RWPE1 (cell line): ENCODE measurements at regions not wholly inside any gene's neighbourhood (a gene's known extent, or its start where the extent isn't known, plus 50 kb on each side); places are given as distances from the start of the nearest gene placed in this dataset.
"Not testable (repeated sequence)": the region's sequence is repeated elsewhere in the genome, so short reads cannot be mapped to it uniquely, and the experiment has no call there.

ENCODE experiments used
- CTCF ChIA-PET: fragments of 350-600 bp; sonication (Branson Sonifier 250); formaldehyde crosslinking; extraction: SDS; loops from one replicate; lab custom pipeline; 2021; lab: Yijun Ruan, JAX
- POLR2A ChIA-PET: fragments of 400-600 bp; formaldehyde crosslinking; extraction: SDS; loops from one replicate; lab custom pipeline; 2020; ENCODE audit warnings: antibody characterized with exemption; ENCODE audit not compliant: low non-redundant PET; lab: Yijun Ruan, JAX
- DNase-seq: peaks from one replicate; pipeline ENCODE4 v3.0.0; 2012; ENCODE audit warnings: low spot score
- H3K27ac ChIP-seq: fragments of 450-650 bp; 2 replicates; pipeline ENCODE4 v1.5.1; 2017
- TF ChIP-seq, protein P1 (sequence below): fragments of 450-650 bp; conservative IDR thresholded peaks from 2 replicates; pipeline ENCODE4 v1.5.1; 2017; ENCODE audit warnings: low read depth, mild to moderate bottlenecking

- ChIA-PET CTCF (no interaction called here), POLR2A (interaction anchor here (0.7 kb wide), 1 partner anchor 19 kb away, joined by 4 read pairs; no protein-coding TSS in a partner anchor)
- no peak overlapping the region for H3K27ac ChIP-seq
- TF ChIP-seq, protein P1, sequence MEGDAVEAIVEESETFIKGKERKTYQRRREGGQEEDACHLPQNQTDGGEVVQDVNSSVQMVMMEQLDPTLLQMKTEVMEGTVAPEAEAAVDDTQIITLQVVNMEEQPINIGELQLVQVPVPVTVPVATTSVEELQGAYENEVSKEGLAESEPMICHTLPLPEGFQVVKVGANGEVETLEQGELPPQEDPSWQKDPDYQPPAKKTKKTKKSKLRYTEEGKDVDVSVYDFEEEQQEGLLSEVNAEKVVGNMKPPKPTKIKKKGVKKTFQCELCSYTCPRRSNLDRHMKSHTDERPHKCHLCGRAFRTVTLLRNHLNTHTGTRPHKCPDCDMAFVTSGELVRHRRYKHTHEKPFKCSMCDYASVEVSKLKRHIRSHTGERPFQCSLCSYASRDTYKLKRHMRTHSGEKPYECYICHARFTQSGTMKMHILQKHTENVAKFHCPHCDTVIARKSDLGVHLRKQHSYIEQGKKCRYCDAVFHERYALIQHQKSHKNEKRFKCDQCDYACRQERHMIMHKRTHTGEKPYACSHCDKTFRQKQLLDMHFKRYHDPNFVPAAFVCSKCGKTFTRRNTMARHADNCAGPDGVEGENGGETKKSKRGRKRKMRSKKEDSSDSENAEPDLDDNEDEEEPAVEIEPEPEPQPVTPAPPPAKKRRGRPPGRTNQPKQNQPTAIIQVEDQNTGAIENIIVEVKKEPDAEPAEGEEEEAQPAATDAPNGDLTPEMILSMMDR = no peak
- DNase-seq = no peak
Observed at GRCh38 chrX:44693255-44693654, 150.6 kb upstream of the DUSP21 start.

- POLR2A ChIA-PET = no interaction called here
- no peak for DNase-seq
- CTCF ChIA-PET = no interaction called here
- H3K27ac ChIP-seq = no peak overlapping the region
- TF ChIP-seq, protein P1 = no peak
Observed at GRCh38 chrX:44690129-44690528, 147.5 kb upstream of the FUNDC1 start.

DNA sequence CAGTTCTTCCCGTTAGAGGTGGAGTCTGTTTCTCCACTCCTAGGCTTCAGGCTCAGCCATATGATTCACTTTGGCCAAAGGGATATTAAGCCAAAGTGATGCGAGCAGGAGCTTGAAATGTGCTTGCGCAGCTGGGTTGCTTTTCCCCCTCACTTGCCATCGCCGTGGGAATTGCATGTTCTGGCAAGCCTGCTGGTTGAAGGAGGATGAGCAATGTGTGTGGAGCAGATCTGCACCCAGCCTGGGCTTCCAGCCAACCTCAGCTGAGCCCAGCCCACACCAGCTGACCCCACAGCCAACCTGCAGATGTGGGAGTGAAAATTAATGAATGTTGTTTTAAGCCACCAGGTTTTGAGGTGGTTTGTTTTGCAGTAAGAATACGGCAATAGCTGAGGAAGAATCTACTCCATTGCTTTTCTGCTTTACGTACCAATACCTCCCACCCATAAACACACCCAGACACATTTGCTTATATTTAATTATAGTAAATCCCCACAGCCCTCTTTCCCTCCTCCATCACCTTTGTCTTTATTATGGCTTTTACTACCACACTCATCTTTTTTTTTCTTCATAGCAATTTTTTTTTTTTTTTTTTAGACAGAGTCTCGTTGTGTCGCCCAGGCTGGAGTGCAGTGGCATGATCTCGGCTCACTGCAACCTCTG, 132.8 kb upstream of the FUNDC1 start:
- peak; percentile 85 for DNase-seq
- TF ChIP-seq, protein P1 = no peak
- POLR2A ChIA-PET = no interaction called here
- peak overlapping the region; percentile 71 for H3K27ac ChIP-seq
- CTCF ChIA-PET = no interaction called here

DNA sequence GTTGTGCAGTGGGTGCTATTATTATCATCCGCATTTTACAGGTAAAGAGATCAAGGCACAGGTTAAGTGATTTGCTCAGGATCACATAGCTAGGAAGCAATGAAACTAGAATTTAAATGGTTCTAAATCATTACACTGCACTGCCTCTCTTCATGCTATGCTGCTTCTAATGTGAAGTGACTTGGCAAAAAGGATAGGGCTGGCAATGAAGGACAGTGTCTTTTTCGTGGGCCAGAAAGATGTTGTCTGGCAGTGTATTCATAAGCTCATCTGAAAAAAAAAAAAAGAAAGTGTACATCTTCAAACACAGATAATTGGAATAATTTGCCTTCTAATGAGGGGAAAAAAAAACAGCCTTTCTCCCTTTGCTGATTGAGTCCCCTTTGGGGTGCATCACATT, 132.2 kb upstream of the FUNDC1 start:
- peak overlapping the region; percentile 71 for H3K27ac ChIP-seq
- TF ChIP-seq, protein P1 = no peak
- DNase-seq = no peak
- ChIA-PET POLR2A (interaction anchor here (0.6 kb wide), 1 partner anchor 18 kb away, joined by 4 read pairs; no protein-coding TSS in a partner anchor), CTCF (no interaction called here)

DNA sequence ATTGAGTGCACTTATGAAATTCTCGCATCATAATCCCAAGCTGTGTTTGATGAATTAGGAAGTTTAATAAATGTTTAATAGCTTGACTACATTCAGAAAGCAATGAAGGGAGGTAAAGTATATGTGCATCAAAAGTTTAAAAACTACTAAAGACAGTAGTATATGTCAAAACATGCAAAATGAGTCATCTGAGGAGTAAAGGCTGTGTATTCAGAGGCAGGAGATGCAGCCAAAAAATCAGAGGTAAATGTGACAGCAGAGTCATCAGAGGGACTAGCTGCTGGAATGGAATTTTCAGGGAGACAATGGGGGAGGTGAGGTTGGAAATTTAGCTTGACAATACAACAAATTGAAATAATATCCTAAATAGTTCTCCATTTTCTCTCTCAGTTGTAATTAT, 127.0 kb upstream of the FUNDC1 start:
- ChIA-PET POLR2A (no interaction called here), CTCF (no interaction called here)
- no peak for DNase-seq
- H3K27ac ChIP-seq = no peak overlapping the region
- TF ChIP-seq, protein P1 = no peak

DNA sequence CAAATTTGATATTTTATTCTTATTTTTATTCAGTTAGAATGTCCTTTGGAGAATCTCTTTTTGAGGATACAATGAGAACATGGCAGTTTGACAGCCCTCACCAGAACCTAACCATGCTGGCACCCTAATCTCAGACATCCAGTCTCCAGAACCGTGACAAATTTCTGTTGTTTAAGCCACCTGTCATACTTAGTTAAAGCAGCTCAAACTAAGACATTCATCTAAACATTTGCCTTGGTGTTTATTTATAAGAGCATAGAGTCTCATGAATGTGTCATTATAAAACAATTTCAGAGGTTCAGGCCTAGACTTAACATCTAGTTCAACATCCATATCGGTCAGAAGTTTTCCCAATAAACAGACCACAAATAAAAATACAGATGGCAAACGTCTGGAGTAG, 125.1 kb upstream of the FUNDC1 start:
- no peak for DNase-seq
- TF ChIP-seq, protein P1 = no peak
- POLR2A ChIA-PET = no interaction called here
- CTCF ChIA-PET = no interaction called here
- H3K27ac ChIP-seq = no peak overlapping the region

DNA sequence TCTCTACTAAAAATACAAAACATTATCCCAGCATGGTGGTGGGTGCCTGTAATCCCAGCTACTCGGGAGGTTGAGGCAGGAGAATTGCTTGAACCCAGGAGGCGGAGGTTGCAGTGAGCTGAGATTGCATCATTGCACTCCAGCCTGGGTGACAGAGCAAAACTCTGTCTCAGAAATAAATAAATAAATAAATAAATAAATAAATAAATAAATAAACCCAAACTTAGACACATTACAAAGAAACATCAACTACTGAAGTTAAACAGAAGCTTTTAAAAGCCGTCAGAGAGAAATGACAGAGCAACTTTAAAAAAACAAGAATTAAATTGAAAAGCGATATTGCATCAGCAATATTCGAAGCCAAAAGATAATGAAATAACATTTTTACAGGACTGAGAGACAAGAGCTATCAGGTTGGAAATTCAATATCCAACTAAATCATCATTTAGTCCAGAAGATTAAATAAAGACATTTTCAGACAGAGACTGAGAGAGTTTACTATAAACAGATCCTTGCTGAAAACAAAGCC, 115.1 kb upstream of the FUNDC1 start:
- CTCF ChIA-PET = interaction anchor here (0.6 kb wide), 1 partner anchor 1883 kb away, joined by 3 read pairs; no protein-coding TSS in a partner anchor
- DNase-seq, H3K27ac ChIP-seq, POLR2A ChIA-PET: not testable (repeated sequence)
